Dendritic cell treated with granulocyte-macrophage colony-stimulating factor and Interleukin-4, amounts not matched to agents 40 ng/mL and 50 ng/mL, for 4 days (primary cell): ENCODE measurements at regions not wholly inside any gene's neighbourhood (a gene's known extent, or its start where the extent isn't known, plus 50 kb on each side); places are given as distances from the start of the nearest gene placed in this dataset.

Source experiments
- H3K27ac Mint-ChIP-seq: one replicate; pipeline ENCODE4 v1.8.0; 2022; ENCODE audit warnings: mild to moderate bottlenecking, mixed read lengths
- H3K27me3 Mint-ChIP-seq: one replicate; pipeline ENCODE4 v1.8.0; 2022; ENCODE audit warnings: mild to moderate bottlenecking, mixed read lengths
- H3K36me3 Mint-ChIP-seq: one replicate; pipeline ENCODE4 v1.8.0; 2022; ENCODE audit warnings: low read depth, mixed read lengths
- H3K4me1 Mint-ChIP-seq: one replicate; pipeline ENCODE4 v1.8.0; 2022; ENCODE audit warnings: low read depth, mixed read lengths
- H3K4me3 Mint-ChIP-seq: one replicate; pipeline ENCODE4 v1.8.0; 2022; ENCODE audit warnings: mild to moderate bottlenecking, moderate library complexity, mixed read lengths
- H3K9me3 Mint-ChIP-seq: one replicate; pipeline ENCODE4 v1.8.0; 2022; ENCODE audit warnings: mixed read lengths
- intact Hi-C: fragments of 100-400 bp; cut with micrococcal nuclease; formaldehyde crosslinking; loops from one replicate; pipeline ENCODE4 v1.15.0; 2022

- no peaks in the 10 kb centered on the region for H3K36me3 Mint-ChIP-seq
- H3K4me3 Mint-ChIP-seq = no peak overlapping the region
- H3K9me3 Mint-ChIP-seq = peaks cover 10% of the 10 kb centered on the region
- intact Hi-C loops = no loop called here
- no peak overlapping the region for H3K27ac Mint-ChIP-seq
- H3K27me3 Mint-ChIP-seq = no peaks in the 10 kb centered on the region
- no peaks in the 10 kb centered on the region for H3K4me1 Mint-ChIP-seq
Observed at GRCh38 chr11:97717922-97718321, 1302.8 kb upstream of the CNTN5 start.

- Mint-ChIP-seq H3K4me1 (no peaks in the 10 kb centered on the region), H3K9me3 (peaks cover 35% of the 10 kb centered on the region)
- intact Hi-C loops = no loop called here
Observed at GRCh38 chr11:97722065-97722464, 1298.7 kb upstream of the CNTN5 start.

DNA sequence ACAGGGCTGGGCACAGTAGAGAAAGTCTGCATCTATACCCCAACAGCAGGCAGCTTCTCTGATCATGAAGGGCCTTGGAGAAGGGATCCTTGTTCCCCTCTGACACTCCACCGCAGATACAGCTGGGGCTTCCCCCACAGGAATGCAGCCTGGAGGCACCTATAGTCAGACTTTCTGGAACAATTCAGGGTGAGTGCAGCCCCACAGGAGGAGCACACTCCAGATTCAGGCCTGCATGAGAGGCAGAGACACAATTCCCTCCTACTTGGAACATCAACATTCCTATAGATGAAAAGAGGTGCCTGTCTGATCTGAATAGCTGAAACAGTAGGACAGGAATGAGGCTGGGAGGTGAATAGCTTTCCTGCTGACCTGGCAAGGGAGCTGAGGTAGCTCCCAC lies 1298.0 kb upstream of the CNTN5 start:
- H3K4me3 Mint-ChIP-seq = no peak overlapping the region
- no peak overlapping the region for H3K27ac Mint-ChIP-seq
- H3K9me3 Mint-ChIP-seq = peaks cover 35% of the 10 kb centered on the region
- no peaks in the 10 kb centered on the region for H3K4me1 Mint-ChIP-seq
- H3K36me3 Mint-ChIP-seq = no peaks in the 10 kb centered on the region
- no peaks in the 10 kb centered on the region for H3K27me3 Mint-ChIP-seq
- intact Hi-C loops = no loop called here

More at GRCh38 chr11:97722065-97722464, 1298.7 kb upstream of the CNTN5 start:
- Mint-ChIP-seq H3K27ac (no peak overlapping the region), H3K4me3 (no peak overlapping the region), H3K36me3 (no peaks in the 10 kb centered on the region), H3K27me3 (no peaks in the 10 kb centered on the region)

GRCh38 chr11:97729546-97730272 lies 1291.0 kb upstream of the CNTN5 start:
- Mint-ChIP-seq H3K9me3 (peaks cover 33% of the 10 kb centered on the region), H3K27ac (no peak overlapping the region), H3K27me3 (no peaks in the 10 kb centered on the region), H3K36me3 (no peaks in the 10 kb centered on the region), H3K4me3 (no peak overlapping the region), H3K4me1 (no peaks in the 10 kb centered on the region)
- intact Hi-C loops = no loop called here

DNA sequence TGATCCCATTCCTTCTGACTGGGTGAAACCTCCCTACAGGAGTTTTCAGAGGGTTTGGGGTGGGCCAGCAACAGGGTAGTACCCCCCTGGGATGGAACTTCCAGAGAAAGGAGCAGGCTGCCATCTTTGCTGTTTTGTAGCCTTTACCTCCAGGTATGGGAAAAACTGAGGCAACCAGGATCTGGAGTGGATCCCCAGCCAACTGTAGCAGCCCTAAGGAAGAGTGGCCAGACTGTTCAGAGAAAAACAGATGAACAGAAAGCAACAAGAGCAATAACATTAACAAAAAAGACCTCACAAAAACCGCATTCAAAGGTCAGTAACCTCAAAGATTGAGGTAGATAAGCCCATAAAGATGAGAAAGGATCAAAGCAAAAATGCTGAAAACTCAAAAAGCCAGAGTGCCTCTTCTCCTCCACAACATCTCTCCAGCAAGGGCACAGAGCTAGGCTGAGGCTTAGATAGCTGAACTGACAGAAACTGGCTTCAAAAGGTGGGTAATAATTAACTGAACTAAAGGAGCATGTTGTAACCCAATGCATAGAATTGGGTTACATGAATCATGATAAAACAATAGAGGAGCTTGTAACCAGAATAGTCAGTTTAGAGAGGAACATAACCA lies 1288.6 kb upstream of the CNTN5 start:
- intact Hi-C loops = no loop called here
- peaks cover 25% of the 10 kb centered on the region for H3K9me3 Mint-ChIP-seq
- no peaks in the 10 kb centered on the region for H3K4me1 Mint-ChIP-seq
- no peak overlapping the region for H3K4me3 Mint-ChIP-seq
- H3K36me3 Mint-ChIP-seq = no peaks in the 10 kb centered on the region
- no peak overlapping the region for H3K27ac Mint-ChIP-seq
- H3K27me3 Mint-ChIP-seq = no peaks in the 10 kb centered on the region

DNA sequence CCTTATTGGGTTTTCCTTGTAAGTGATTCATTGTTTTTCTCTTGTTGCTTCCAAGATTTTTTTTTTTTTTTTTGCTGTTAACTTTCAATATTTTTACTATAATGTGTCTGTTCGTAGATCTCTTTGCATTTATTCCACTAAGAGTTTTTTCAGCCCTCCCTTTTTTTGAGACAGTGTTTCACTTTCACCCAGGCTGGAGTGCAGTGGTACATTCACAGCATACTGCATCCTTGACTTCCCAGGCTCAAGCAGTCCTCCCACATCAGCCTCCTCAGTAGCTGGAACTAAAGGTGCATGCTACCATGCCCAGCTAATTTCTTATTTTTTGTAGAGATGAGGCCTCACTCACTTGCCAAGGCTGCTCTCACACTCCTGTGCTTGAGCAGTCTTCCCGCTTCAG lies 1282.0 kb upstream of the CNTN5 start:
- H3K4me3 Mint-ChIP-seq = no peak overlapping the region
- no peaks in the 10 kb centered on the region for H3K36me3 Mint-ChIP-seq
- no peaks in the 10 kb centered on the region for H3K4me1 Mint-ChIP-seq
- no peaks in the 10 kb centered on the region for H3K27me3 Mint-ChIP-seq
- H3K27ac Mint-ChIP-seq = no peak overlapping the region
- peaks cover 33% of the 10 kb centered on the region for H3K9me3 Mint-ChIP-seq
- intact Hi-C loops = no loop called here

DNA sequence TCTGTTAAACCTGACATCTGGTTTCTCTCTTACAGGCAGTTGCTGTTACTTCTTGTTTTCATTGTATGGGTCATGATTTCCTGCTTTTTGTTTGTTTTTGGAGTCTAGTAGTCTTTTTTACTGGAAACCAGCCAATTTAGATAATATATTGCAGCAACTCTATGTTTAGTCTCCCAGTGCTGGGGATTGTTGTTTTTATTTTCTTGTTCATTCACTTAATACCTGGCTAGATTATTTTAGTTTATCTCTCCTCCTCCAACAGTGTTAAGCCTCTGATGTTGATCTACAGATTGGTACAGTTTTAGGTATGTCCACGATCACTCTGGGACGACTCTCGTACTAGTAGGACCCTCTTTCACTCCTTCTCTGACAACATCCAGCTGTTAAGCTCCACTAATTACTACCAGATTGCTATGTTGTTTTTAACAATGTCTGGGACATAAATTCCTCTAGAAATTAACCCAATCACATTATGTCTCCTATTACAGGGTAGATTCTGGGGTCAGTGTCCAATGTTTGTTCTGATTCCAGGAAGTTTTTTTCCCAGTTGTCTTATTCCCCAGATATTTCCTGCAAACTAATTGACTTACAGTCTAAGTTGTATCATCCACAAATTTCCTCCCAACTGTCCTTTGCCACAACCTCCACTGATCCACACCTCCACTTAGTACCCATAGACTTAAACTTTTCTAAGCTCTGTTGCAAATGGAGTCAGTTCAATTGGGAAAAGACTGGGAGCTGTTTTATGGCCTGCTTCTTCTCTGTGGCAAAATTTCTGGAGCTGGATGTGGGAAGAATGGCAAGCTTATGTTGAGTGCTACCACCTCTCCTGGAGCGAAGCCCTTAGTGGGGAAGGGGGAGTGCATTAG lies 1280.6 kb upstream of the CNTN5 start:
- Mint-ChIP-seq H3K9me3 (peaks cover 36% of the 10 kb centered on the region), H3K36me3 (no peaks in the 10 kb centered on the region), H3K27ac (no peak overlapping the region), H3K4me3 (no peak overlapping the region), H3K4me1 (no peaks in the 10 kb centered on the region), H3K27me3 (no peaks in the 10 kb centered on the region)
- intact Hi-C loops = no loop called here

GRCh38 chr11:97740801-97741151 lies 1280.0 kb upstream of the CNTN5 start:
- Mint-ChIP-seq H3K4me1 (no peaks in the 10 kb centered on the region), H3K27ac (no peak overlapping the region), H3K27me3 (no peaks in the 10 kb centered on the region), H3K9me3 (peaks cover 38% of the 10 kb centered on the region), H3K4me3 (no peak overlapping the region), H3K36me3 (no peaks in the 10 kb centered on the region)
- intact Hi-C loops = no loop called here

GRCh38 chr11:97742717-97743116 lies 1278.0 kb upstream of the CNTN5 start:
- Mint-ChIP-seq H3K4me1 (no peaks in the 10 kb centered on the region), H3K27ac (no peak overlapping the region), H3K9me3 (peaks cover 43% of the 10 kb centered on the region), H3K4me3 (no peak overlapping the region), H3K27me3 (no peaks in the 10 kb centered on the region), H3K36me3 (no peaks in the 10 kb centered on the region)
- intact Hi-C loops = no loop called here

DNA sequence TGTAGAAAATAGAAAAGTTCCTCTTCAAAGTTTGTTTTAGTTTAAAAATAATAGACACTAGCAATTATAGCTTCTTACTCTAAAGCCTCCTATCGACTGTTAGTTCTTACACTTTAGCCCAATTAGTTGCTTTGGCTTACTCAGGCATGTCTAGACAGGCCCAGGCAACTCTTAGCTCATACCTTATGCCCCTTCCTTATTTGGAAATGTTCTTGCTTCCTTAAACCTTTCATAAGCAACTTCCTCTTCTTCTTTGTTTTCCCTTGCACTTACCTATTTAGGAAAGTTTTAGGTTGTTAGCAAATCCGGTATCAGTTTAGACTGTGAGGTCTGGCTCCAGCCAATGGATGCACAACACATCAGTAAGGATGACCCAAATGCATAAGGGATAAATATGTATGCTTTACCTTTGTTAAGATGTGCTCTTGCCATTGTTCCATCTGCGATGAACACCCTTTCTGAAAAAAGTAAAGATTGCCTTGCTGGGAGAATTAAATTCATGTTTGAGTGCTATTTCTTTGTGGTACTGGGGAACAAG lies 1277.5 kb upstream of the CNTN5 start:
- H3K27me3 Mint-ChIP-seq = no peaks in the 10 kb centered on the region
- no peaks in the 10 kb centered on the region for H3K4me1 Mint-ChIP-seq
- no peaks in the 10 kb centered on the region for H3K36me3 Mint-ChIP-seq
- H3K9me3 Mint-ChIP-seq = peaks cover 43% of the 10 kb centered on the region
- H3K27ac Mint-ChIP-seq = no peak overlapping the region
- no peak overlapping the region for H3K4me3 Mint-ChIP-seq
- intact Hi-C loops = no loop called here

DNA sequence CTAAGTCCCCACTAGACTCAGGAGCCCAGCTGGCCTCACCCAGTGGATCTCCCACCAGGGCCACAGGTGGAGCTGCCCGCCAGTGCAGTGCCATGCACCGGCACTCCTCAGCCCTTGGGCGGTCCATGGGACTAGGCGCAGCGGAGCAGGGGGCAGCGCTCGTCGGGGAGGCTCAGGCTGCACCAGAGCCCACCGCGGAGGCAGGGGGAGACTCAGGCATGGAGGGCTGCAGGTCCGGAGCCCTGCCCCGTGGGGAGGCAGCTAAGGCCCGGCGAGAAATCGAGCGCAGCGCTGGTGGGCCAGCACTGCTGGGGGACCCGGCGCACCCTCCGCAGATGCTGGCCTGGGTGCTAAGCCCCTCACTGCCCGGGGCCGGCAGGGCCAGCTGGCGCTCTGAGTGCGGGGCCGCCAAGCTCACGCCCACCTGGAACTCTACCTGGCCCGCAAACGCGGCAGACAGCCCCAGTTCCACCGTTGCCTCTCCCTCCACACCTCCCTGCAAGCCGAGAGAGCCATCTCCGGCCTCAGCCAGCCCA lies 1275.2 kb upstream of the CNTN5 start:
- Mint-ChIP-seq H3K4me3 (no peak overlapping the region), H3K4me1 (no peaks in the 10 kb centered on the region), H3K27me3 (no peaks in the 10 kb centered on the region), H3K27ac (no peak overlapping the region), H3K9me3 (peaks cover 45% of the 10 kb centered on the region), H3K36me3 (no peaks in the 10 kb centered on the region)
- intact Hi-C loops = no loop called here

DNA sequence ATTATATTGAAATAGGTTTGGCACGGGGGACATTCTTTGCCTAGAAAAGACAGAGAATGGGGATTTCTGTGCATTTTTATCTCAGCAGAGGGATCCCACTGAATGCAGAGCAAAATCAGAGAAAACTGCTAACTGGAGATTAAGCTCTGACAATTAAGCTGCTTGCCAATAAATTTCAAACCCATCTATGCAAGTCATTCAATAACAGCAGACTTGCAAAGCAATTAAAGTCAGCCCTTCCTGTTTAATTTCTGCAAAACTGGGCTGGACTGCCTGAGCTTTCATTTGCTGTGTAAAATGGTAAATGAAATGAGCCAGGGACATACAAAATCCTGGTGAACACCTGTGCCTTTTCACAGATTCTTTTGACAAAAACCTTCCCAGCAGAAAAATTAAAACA lies 1273.9 kb upstream of the CNTN5 start:
- Mint-ChIP-seq H3K4me1 (no peaks in the 10 kb centered on the region), H3K36me3 (no peaks in the 10 kb centered on the region), H3K4me3 (no peak overlapping the region), H3K27me3 (no peaks in the 10 kb centered on the region), H3K9me3 (peaks cover 43% of the 10 kb centered on the region), H3K27ac (no peak overlapping the region)
- intact Hi-C loops = no loop called here

DNA sequence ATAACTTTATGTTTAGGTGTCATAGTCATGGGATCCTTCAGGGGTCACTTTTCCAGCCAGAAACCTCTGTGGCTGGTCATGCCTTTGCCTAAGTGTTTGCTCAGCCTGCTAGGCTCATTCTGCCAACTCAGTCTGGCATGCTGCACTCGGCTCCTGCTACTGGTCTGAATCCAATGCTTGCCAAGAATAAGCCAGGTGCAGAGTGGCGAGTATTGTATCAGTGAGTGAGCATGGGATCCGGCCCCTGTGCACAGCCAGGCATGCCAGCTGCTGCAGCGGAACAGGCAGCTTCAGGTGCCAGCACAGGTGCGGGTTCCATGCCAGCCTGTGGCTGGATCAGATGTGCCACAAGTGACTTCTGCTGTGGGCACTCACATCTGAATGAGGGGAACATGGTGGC lies 1269.3 kb upstream of the CNTN5 start:
- H3K9me3 Mint-ChIP-seq = peaks cover 43% of the 10 kb centered on the region

DNA sequence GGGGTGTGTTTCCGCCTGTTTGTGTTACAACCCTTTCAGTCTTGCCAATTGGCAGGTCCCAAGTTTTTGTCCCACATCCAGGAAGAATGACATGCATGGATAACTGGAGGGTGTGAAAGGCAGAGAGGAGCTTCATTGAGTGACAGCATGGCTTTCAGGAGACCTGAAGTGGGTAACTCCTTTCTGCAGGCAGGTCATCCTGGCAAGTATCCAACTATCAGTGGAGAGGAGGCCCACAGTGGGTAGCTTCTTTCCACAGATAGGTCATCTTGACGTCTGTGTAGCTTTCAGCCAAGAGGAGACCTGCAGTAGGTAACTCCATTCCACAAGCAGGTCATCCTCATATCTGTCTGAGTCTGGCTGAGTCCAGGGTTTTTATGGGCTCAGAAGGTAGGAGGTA lies 1268.8 kb upstream of the CNTN5 start:
- Mint-ChIP-seq H3K9me3 (peaks cover 47% of the 10 kb centered on the region), H3K27ac (no peak overlapping the region), H3K4me3 (no peak overlapping the region), H3K4me1 (no peaks in the 10 kb centered on the region), H3K27me3 (no peaks in the 10 kb centered on the region), H3K36me3 (no peaks in the 10 kb centered on the region)
- intact Hi-C loops = no loop called here

More for the DNA sequence above, 1269.3 kb upstream of the CNTN5 start:
- no peaks in the 10 kb centered on the region for H3K4me1 Mint-ChIP-seq
- intact Hi-C loops = no loop called here
- H3K4me3 Mint-ChIP-seq = no peak overlapping the region
- H3K27ac Mint-ChIP-seq = no peak overlapping the region
- H3K36me3 Mint-ChIP-seq = no peaks in the 10 kb centered on the region
- H3K27me3 Mint-ChIP-seq = no peaks in the 10 kb centered on the region
